ENCODE measurements at regions not wholly inside any gene's neighbourhood (a gene's known extent, or its start where the extent isn't known, plus 50 kb on each side); places are given as distances from the start of the nearest gene placed in this dataset.

GRCh38 chr7:96949766-96950165, 55.6 kb upstream of the DLX6 start:
- intact Hi-C loops (cut with DNase I): no loop called here
- peak; percentile 78 for ATAC-seq
- Histone ChIP-seq H3K4me1 (no peaks in the 10 kb centered on the region), H3K4me3 (no peak overlapping the region), H3K36me3 (no peaks in the 10 kb centered on the region), H3K27me3 (no peaks in the 10 kb centered on the region), H3K9me3 (no peaks in the 10 kb centered on the region), H3K27ac (no peak overlapping the region)
- DNase-seq: peak in 1 of 4 donors; percentile 1
- no peak for TF ChIP-seq CTCF (IDR thresholded peaks at IDR 0.05)

DNA sequence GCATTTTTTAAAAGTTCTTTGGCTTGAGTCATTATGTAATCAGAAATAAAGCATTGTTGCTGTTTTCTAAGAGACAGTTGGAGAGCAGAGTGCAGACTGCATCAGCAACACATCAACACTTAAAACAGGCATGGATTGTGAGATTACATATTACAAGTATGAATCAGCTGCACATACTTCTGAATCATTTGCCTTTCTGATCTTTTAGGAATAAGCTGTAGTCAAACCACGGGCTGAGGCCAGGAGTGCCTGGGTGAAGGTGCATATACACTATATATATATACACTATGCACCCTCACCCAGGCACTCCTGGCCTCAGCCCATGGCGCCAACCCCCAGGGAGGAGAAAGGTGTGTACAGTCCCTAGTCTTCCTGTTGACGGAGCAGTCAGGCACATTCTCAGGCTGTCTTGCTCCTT, 52.4 kb upstream of the DLX6 start:
- Histone ChIP-seq H3K9me3 (no peaks in the 10 kb centered on the region), H3K27ac (no peak overlapping the region), H3K4me1 (no peaks in the 10 kb centered on the region), H3K27me3 (no peaks in the 10 kb centered on the region), H3K4me3 (no peak overlapping the region), H3K36me3 (no peaks in the 10 kb centered on the region)
- DNase-seq (peak in 1 of 4 donors; percentile 28), ATAC-seq (peak; percentile 23)
- intact Hi-C loops (cut with DNase I): no loop called here
- no peak for TF ChIP-seq CTCF (IDR thresholded peaks at IDR 0.05)

- H3K9me3 ChIP-seq: no peaks in the 10 kb centered on the region
- H3K27me3 ChIP-seq: no peaks in the 10 kb centered on the region
- no peaks in the 10 kb centered on the region for H3K4me1 ChIP-seq
- no peak overlapping the region for H3K27ac ChIP-seq
- TF ChIP-seq CTCF (IDR thresholded peaks at IDR 0.05): no peak
- ATAC-seq: no peak
- no peak overlapping the region for H3K4me3 ChIP-seq
- no peak for DNase-seq
- H3K36me3 ChIP-seq: no peaks in the 10 kb centered on the region
- intact Hi-C loops (cut with DNase I): no loop called here
These were observed 51.5 kb upstream of the DLX6 start for GRCh38 chr7:96953676-96954513.

Data from left lung (tissue), 4 donors.